CD4-positive, CD25-positive, alpha-beta regulatory T cell (primary cell): ENCODE measurements at regions not wholly inside any gene's neighbourhood (a gene's known extent, or its start where the extent isn't known, plus 50 kb on each side); places are given as distances from the start of the nearest gene placed in this dataset.

ENCODE experiments used
- ATAC-seq, 2 donors: fragments of 150-1000 bp; cut with Tn5 transposase; one replicate each; pipeline ENCODE4 v1.10.0; 2021; ENCODE audit warnings: low read depth in 2 of 2, moderate number of reproducible peaks in 2 of 2, moderate library complexity in 1 of 2
- DNase-seq, 3 donors: peaks; one replicate each; pipeline versions ENCODE4 v3.0.0 to v3.0.0-alpha.2; 2012 to 2022; ENCODE audit warnings: mixed read lengths in 1 of 3
- H3K27ac ChIP-seq: one replicate; pipeline ENCODE4 v1.7.0; 2013; ENCODE audit warnings: mild to moderate bottlenecking, low read length; ENCODE audit not compliant: insufficient read depth, poor library complexity, severe bottlenecking
- H3K27me3 ChIP-seq: one replicate; pipeline ENCODE4 v1.7.0; 2013; ENCODE audit warnings: low read length; ENCODE audit not compliant: control insufficient read depth, insufficient read depth
- H3K36me3 ChIP-seq: one replicate; pipeline ENCODE4 v1.7.0; 2013; ENCODE audit warnings: mild to moderate bottlenecking, low read length, moderate library complexity; ENCODE audit not compliant: control insufficient read depth, insufficient read depth
- H3K4me1 ChIP-seq: 2 replicates; pipeline ENCODE4 v1.7.0; 2013; ENCODE audit warnings: mild to moderate bottlenecking, low read length; ENCODE audit not compliant: insufficient read depth, control insufficient read depth, poor library complexity, severe bottlenecking
- H3K4me3 ChIP-seq: one replicate; pipeline ENCODE4 v1.7.0; 2013; ENCODE audit warnings: low read depth, mild to moderate bottlenecking, low read length, moderate library complexity
- H3K9me3 ChIP-seq, 2 experiments: 1 replicate in 1 of 2; 2 replicates in 1 of 2; pipeline ENCODE4 v1.7.0; 2013; ENCODE audit warnings: low read length in 2 of 2, mild to moderate bottlenecking in 1 of 2, moderate library complexity in 1 of 2; ENCODE audit not compliant: control insufficient read depth in 2 of 2
- H3K27ac Mint-ChIP-seq, 3 donors: one replicate each; pipeline ENCODE4 v1.8.0; 2020 to 2022; ENCODE audit warnings: mild to moderate bottlenecking in 3 of 3, mixed read lengths in 3 of 3, moderate library complexity in 2 of 3
- H3K27me3 Mint-ChIP-seq: one replicate; pipeline ENCODE4 v1.8.0; 2022; ENCODE audit warnings: mild to moderate bottlenecking, mixed read lengths
- H3K36me3 Mint-ChIP-seq: one replicate; pipeline ENCODE4 v1.8.0; 2020; ENCODE audit warnings: mixed read lengths
- H3K4me1 Mint-ChIP-seq, 4 donors: one replicate each; pipeline ENCODE4 v1.8.0; 2020 to 2022; ENCODE audit warnings: mixed read lengths in 4 of 4, mild to moderate bottlenecking in 1 of 4
- H3K4me3 Mint-ChIP-seq, 4 donors: one replicate each; pipeline ENCODE4 v1.8.0; 2020 to 2022; ENCODE audit warnings: mild to moderate bottlenecking in 4 of 4, mixed read lengths in 4 of 4, moderate library complexity in 3 of 4
- H3K9me3 Mint-ChIP-seq, 7 donors: one replicate each; pipeline ENCODE4 v1.8.0; 2020 to 2022; ENCODE audit warnings: mixed read lengths in 7 of 7, mild to moderate bottlenecking in 3 of 7, moderate library complexity in 2 of 7

DNA sequence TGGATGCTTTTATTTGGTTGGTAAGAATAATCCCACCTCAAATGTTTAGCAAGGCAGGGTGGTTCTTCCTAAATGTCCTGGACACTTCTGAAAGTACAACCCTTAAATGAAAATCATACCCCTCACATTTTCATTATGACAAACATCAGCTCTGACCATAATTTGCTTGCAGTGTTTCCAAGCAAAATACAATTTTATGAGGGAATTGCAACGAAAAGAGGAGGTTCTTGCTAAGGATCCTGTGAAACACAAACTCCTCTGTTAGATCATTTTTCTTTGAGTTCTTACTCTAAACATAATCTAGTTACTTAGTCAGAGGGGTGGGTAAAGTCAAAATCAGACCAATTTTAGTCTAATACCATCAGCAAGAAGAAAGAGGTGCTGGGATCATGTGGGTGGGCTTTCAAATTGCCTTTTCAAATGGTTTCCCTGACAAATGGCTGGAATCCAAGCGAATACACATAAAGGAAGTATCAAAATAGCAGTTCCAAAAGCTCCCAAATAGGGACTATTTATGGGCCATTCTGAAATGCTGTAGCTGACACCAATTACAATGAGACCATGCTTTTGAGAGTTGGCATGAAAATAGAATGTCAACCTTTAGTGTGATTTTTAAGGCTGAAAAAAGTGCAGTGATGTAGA lies 164.9 kb upstream of the INHBA start:
- Histone ChIP-seq H3K27ac (no peak overlapping the region), H3K27me3 (no peaks in the 10 kb centered on the region), H3K36me3 (no peaks in the 10 kb centered on the region), H3K4me3 (no peak overlapping the region), H3K9me3 (no peaks in the 10 kb centered on the region), H3K4me1 (no peaks in the 10 kb centered on the region)
- DNase-seq (no peak), ATAC-seq (no peak)
- Mint-ChIP-seq H3K4me3 (no peak overlapping the region), H3K36me3 (no peaks in the 10 kb centered on the region), H3K9me3 (peaks cover 0 to 10% (median 4%) of the 10 kb centered on the region in 7 donors), H3K27me3 (peaks cover 5% of the 10 kb centered on the region), H3K27ac (no peak overlapping the region), H3K4me1 (peaks cover 0 to 2% (median 0%) of the 10 kb centered on the region in 4 donors)

DNA sequence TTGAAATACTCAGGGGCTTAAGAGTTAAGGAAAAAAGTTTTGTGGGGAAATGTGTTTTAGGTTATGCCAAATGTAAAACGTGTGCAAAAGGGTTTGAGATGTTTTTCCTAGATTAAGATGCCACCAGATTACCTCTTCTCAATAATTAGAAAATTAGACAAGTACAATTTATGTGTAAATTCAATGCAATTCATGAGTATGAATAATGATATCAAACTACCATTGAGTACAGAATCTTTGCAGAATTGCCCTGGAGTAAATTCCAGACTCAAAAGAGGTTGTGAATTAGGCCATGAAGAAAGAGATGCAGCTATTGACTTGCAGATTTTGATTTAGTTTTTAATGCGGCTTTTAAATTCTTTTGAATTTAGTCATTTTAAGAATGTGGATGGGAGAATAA lies 159.4 kb upstream of the INHBA start:
- Mint-ChIP-seq H3K27me3 (no peaks in the 10 kb centered on the region), H3K4me1 (no peaks in the 10 kb centered on the region), H3K36me3 (no peaks in the 10 kb centered on the region), H3K27ac (no peak overlapping the region), H3K9me3 (peaks cover 0 to 10% (median 4%) of the 10 kb centered on the region in 7 donors), H3K4me3 (no peak overlapping the region)
- H3K9me3 ChIP-seq, result no peaks in the 10 kb centered on the region
- H3K27me3 ChIP-seq, result no peaks in the 10 kb centered on the region
- H3K4me3 ChIP-seq, result no peak overlapping the region
- H3K4me1 ChIP-seq, result no peaks in the 10 kb centered on the region
- no peaks in the 10 kb centered on the region for H3K36me3 ChIP-seq
- no peak overlapping the region for H3K27ac ChIP-seq
- DNase-seq (no peak), ATAC-seq (no peak)

DNA sequence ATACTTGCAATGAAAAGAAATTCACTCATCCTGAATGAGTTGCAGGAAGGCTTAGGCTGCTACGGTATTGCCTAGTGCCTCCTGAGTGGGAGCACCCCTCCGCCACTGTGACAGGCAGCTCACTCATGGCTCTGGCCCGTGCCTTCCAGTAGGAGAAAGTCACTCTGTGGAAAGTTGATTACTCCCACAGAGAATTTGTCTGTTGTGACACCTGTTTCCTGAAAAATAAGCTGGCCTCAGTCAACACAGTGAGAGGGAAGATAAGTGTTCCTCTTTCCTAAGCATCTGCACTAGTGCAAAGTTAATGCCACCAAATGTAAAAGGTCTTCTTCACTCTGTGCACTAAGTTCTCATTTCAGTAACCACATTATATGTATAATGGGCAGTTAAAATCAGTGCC lies 158.8 kb upstream of the INHBA start:
- no peak for DNase-seq
- Histone ChIP-seq H3K36me3 (no peaks in the 10 kb centered on the region), H3K9me3 (no peaks in the 10 kb centered on the region), H3K4me1 (no peaks in the 10 kb centered on the region), H3K27ac (no peak overlapping the region), H3K27me3 (no peaks in the 10 kb centered on the region), H3K4me3 (no peak overlapping the region)
- Mint-ChIP-seq H3K4me1 (no peaks in the 10 kb centered on the region), H3K27ac (no peak overlapping the region), H3K4me3 (no peak overlapping the region), H3K36me3 (no peaks in the 10 kb centered on the region), H3K27me3 (no peaks in the 10 kb centered on the region), H3K9me3 (peaks cover 0 to 7% (median 4%) of the 10 kb centered on the region in 7 donors)
- no peak for ATAC-seq

DNA sequence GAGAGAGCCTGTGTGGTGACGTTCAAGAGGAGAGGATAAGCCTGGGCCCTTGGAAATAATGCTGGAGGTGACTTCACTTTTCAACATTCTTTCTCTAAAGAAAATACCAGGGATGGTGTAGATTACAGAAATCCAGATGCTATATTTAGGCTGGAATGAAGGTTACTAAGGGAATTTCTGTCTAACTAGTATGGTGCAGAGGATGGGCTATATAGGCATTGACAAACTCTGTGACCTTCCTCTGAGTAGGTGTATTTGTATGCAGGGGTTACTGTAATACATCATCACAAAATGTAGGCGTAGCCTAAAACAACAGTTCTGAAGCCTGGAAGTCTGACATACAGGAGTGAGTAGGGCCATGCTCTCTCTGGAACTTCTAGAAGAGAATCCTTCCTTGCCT lies 155.3 kb upstream of the INHBA start:
- Mint-ChIP-seq H3K9me3 (peaks cover 0 to 5% (median 0%) of the 10 kb centered on the region in 7 donors), H3K27ac (no peak overlapping the region)

DNA sequence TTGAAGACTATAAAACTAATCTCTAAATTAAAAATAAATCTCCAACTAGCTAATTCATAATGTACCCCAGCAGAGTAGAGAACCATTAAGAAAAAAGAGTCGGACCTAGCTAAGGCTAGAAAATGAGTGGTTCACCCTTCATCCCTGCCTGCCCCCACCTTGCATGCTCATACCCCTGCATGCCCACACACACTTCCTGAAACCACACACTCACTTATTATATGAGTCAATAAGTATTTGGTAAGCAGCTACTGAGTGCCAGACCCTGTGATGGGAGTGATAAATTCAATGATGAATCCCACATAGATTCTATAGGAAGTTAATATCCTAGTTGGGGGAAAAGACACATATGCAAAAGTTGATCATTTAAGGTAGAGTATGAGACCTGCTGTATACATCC lies 152.9 kb upstream of the INHBA start:
- no peaks in the 10 kb centered on the region for H3K4me1 Mint-ChIP-seq
- no peaks in the 10 kb centered on the region for H3K27me3 Mint-ChIP-seq
- ATAC-seq, result no peak

More for the DNA sequence above, 155.3 kb upstream of the INHBA start:
- DNase-seq, result no peak
- Mint-ChIP-seq H3K4me3 (no peak overlapping the region), H3K36me3 (no peaks in the 10 kb centered on the region), H3K27me3 (no peaks in the 10 kb centered on the region), H3K4me1 (no peaks in the 10 kb centered on the region)
- Histone ChIP-seq H3K27ac (no peak overlapping the region), H3K27me3 (no peaks in the 10 kb centered on the region), H3K36me3 (no peaks in the 10 kb centered on the region), H3K9me3 (no peaks in the 10 kb centered on the region), H3K4me3 (no peak overlapping the region), H3K4me1 (no peaks in the 10 kb centered on the region)
- ATAC-seq, result no peak

DNA sequence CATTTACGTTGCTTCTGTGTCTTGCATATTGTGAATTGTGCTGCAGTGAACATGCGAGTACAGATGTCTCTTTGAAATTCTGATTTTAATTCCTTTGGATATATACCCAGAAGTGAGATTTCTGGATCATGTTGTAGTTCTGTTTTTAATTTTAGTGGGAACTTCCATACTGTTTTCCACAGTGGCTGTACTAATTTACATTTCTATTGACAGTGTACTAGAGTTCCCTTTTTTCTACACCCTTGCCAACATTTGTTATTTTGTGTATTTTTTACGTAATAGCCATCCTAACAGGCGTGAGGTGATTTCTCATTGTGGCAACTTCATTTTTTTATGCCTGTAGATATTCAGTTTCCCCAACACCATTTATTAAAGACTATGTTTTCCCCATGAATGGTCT lies 144.7 kb upstream of the INHBA start:
- Mint-ChIP-seq H3K4me3 (no peak overlapping the region), H3K36me3 (no peaks in the 10 kb centered on the region), H3K4me1 (no peaks in the 10 kb centered on the region), H3K9me3 (peaks cover 0 to 7% (median 1%) of the 10 kb centered on the region in 7 donors), H3K27ac (no peak overlapping the region), H3K27me3 (no peaks in the 10 kb centered on the region)
- H3K4me3 ChIP-seq, result no peak overlapping the region
- H3K36me3 ChIP-seq, result no peaks in the 10 kb centered on the region
- H3K9me3 ChIP-seq, result no peaks in the 10 kb centered on the region
- no peak overlapping the region for H3K27ac ChIP-seq
- ATAC-seq (no peak), DNase-seq (no peak)
- H3K4me1 ChIP-seq, result no peaks in the 10 kb centered on the region
- no peaks in the 10 kb centered on the region for H3K27me3 ChIP-seq

More for the DNA sequence above, 152.9 kb upstream of the INHBA start:
- Mint-ChIP-seq H3K9me3 (peaks cover 0 to 10% (median 0%) of the 10 kb centered on the region in 7 donors), H3K4me3 (no peak overlapping the region), H3K27ac (no peak overlapping the region), H3K36me3 (no peaks in the 10 kb centered on the region)
- no peak overlapping the region for H3K4me3 ChIP-seq
- no peaks in the 10 kb centered on the region for H3K9me3 ChIP-seq
- H3K4me1 ChIP-seq, result no peaks in the 10 kb centered on the region
- no peak overlapping the region for H3K27ac ChIP-seq
- H3K27me3 ChIP-seq, result no peaks in the 10 kb centered on the region
- H3K36me3 ChIP-seq, result no peaks in the 10 kb centered on the region
- DNase-seq, result no peak

DNA sequence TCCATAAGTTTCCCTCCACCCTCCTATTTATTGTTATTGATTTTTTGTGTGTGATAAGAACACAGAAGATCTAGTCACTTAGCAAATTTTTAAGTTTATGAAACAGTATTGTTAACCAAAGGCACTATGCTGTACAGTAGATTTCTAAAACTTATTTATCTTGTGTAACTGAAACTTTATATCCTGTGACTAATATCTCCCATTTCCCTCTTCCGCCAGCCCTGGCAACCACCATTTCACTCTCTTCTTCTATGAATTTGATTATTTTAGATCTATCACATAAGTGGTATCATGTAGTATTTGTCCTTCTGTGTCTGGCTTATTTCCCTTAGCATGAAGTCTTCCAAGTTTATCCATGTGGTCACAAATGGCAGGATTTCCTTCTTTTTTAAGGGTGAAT lies 144.3 kb upstream of the INHBA start:
- Histone ChIP-seq H3K27me3 (no peaks in the 10 kb centered on the region), H3K9me3 (no peaks in the 10 kb centered on the region), H3K4me3 (no peak overlapping the region), H3K36me3 (no peaks in the 10 kb centered on the region), H3K27ac (no peak overlapping the region), H3K4me1 (no peaks in the 10 kb centered on the region)
- peaks cover 0 to 7% (median 2%) of the 10 kb centered on the region in 7 donors for H3K9me3 Mint-ChIP-seq
- no peaks in the 10 kb centered on the region for H3K36me3 Mint-ChIP-seq
- no peak for DNase-seq
- no peak overlapping the region for H3K27ac Mint-ChIP-seq
- H3K4me3 Mint-ChIP-seq, result no peak overlapping the region
- H3K27me3 Mint-ChIP-seq, result no peaks in the 10 kb centered on the region
- no peaks in the 10 kb centered on the region for H3K4me1 Mint-ChIP-seq
- ATAC-seq, result no peak

DNA sequence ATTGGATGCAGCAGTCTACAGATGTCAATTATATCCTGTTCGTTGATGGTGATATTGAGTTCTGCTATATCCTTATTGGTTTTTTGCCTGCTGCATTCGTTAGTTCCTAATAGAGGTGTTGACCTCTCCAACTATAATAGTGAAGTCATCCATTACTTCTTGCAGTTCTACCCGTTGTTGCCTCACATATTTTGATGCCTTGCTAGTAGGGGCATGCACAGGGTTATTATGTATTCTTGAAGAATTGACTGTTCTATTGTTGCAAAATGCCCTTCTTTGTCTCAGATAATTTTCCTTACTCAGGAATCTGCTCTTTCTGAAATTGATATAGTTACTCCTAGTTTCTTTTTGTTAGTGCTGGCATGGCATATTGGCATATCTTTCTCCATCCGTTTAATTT lies 140.1 kb upstream of the INHBA start:
- no peaks in the 10 kb centered on the region for H3K36me3 ChIP-seq
- ATAC-seq, result no peak
- Mint-ChIP-seq H3K27me3 (no peaks in the 10 kb centered on the region), H3K4me1 (no peaks in the 10 kb centered on the region), H3K36me3 (no peaks in the 10 kb centered on the region), H3K27ac (no peak overlapping the region), H3K9me3 (peaks cover 0 to 8% (median 2%) of the 10 kb centered on the region in 7 donors), H3K4me3 (no peak overlapping the region)
- DNase-seq, result no peak
- no peaks in the 10 kb centered on the region for H3K27me3 ChIP-seq
- no peak overlapping the region for H3K27ac ChIP-seq
- H3K4me3 ChIP-seq, result no peak overlapping the region
- H3K4me1 ChIP-seq, result no peaks in the 10 kb centered on the region
- H3K9me3 ChIP-seq, result no peaks in the 10 kb centered on the region
